BE2C (cell line): ENCODE measurements at regions not wholly inside any gene's neighbourhood (a gene's known extent, or its start where the extent isn't known, plus 50 kb on each side); places are given as distances from the start of the nearest gene placed in this dataset.
"Not testable (repeated sequence)": the region's sequence is repeated elsewhere in the genome, so short reads cannot be mapped to it uniquely, and the experiment has no call there.

Experiments
- DNase-seq: peaks from one replicate; pipeline ENCODE4 v3.0.0-alpha.2; 2020
- H3K27me3 ChIP-seq: fragments of 250-450 bp; sonication (Bioruptor Pico); 2 replicates; pipeline ENCODE4 v1.5.1; 2020; ENCODE audit warnings: mild to moderate bottlenecking
- H3K36me3 ChIP-seq: fragments of 250-450 bp; sonication (Bioruptor Pico); 2 replicates; pipeline ENCODE4 v1.5.1; 2020; ENCODE audit warnings: mild to moderate bottlenecking
- H3K4me1 ChIP-seq: fragments of 250-450 bp; sonication (Bioruptor Pico); 2 replicates; pipeline ENCODE4 v1.5.1; 2020
- H3K4me3 ChIP-seq: 2 replicates; pipeline ENCODE4 v1.5.1; 2011; ENCODE audit warnings: low read depth, low read length
- H3K9me3 ChIP-seq: fragments of 250-450 bp; sonication (Bioruptor Pico); 2 replicates; pipeline ENCODE4 v1.5.1; 2020
- TF ChIP-seq, protein P1 (sequence below): IDR thresholded peaks from 2 replicates; pipeline ENCODE4 v1.5.1; 2012; ENCODE audit warnings: mild to moderate bottlenecking, low read depth, low read length

- Histone ChIP-seq H3K27me3 (no peaks in the 10 kb centered on the region), H3K36me3 (peaks cover 5% of the 10 kb centered on the region), H3K4me3 (no peak overlapping the region), H3K9me3 (no peaks in the 10 kb centered on the region), H3K4me1 (peaks cover 34% of the 10 kb centered on the region)
- TF ChIP-seq, protein P1, sequence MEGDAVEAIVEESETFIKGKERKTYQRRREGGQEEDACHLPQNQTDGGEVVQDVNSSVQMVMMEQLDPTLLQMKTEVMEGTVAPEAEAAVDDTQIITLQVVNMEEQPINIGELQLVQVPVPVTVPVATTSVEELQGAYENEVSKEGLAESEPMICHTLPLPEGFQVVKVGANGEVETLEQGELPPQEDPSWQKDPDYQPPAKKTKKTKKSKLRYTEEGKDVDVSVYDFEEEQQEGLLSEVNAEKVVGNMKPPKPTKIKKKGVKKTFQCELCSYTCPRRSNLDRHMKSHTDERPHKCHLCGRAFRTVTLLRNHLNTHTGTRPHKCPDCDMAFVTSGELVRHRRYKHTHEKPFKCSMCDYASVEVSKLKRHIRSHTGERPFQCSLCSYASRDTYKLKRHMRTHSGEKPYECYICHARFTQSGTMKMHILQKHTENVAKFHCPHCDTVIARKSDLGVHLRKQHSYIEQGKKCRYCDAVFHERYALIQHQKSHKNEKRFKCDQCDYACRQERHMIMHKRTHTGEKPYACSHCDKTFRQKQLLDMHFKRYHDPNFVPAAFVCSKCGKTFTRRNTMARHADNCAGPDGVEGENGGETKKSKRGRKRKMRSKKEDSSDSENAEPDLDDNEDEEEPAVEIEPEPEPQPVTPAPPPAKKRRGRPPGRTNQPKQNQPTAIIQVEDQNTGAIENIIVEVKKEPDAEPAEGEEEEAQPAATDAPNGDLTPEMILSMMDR, result no peak
- DNase-seq, result peak; percentile 26
Observed at GRCh38 chr3:117856354-117856753, 1146.8 kb downstream of the TUSC7 start.

GRCh38 chr3:117863146-117863545, 1153.6 kb downstream of the TUSC7 start:
- H3K27me3 ChIP-seq, result no peaks in the 10 kb centered on the region

DNA sequence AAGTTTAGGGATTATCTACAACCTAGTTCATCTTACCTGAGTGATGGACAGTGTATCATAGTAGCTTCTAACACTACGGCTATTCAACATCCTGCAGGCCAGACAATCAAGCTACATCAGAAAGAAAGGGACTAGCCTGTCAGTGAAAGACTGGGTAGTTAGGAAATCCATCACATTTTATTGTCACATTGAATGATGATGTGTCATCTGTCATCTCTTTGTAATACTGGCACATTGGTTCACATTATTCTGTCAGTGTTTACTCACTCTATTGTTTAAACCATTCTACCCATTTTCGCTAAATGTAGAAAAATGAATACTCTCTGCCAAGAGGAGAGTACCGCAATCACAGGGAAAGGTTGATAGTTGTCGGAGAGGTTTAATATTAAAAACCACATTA, 1155.8 kb downstream of the TUSC7 start:
- TF ChIP-seq, protein P1, result no peak
- no peaks in the 10 kb centered on the region for H3K9me3 ChIP-seq
- peaks cover 3% of the 10 kb centered on the region for H3K36me3 ChIP-seq
- no peak for DNase-seq
- no peak overlapping the region for H3K4me3 ChIP-seq
- no peaks in the 10 kb centered on the region; the same call in 1 of the 2 replicates for H3K4me1 ChIP-seq
- no peaks in the 10 kb centered on the region for H3K27me3 ChIP-seq

More at GRCh38 chr3:117863146-117863545, 1153.6 kb downstream of the TUSC7 start:
- TF ChIP-seq, protein P1, result no peak
- H3K4me1 ChIP-seq, result no peaks in the 10 kb centered on the region; the same call in 1 of the 2 replicates
- no peak overlapping the region for H3K4me3 ChIP-seq
- DNase-seq, result no peak
- no peaks in the 10 kb centered on the region for H3K9me3 ChIP-seq
- peaks cover 3% of the 10 kb centered on the region; the same call in 1 of the 2 replicates for H3K36me3 ChIP-seq

DNA sequence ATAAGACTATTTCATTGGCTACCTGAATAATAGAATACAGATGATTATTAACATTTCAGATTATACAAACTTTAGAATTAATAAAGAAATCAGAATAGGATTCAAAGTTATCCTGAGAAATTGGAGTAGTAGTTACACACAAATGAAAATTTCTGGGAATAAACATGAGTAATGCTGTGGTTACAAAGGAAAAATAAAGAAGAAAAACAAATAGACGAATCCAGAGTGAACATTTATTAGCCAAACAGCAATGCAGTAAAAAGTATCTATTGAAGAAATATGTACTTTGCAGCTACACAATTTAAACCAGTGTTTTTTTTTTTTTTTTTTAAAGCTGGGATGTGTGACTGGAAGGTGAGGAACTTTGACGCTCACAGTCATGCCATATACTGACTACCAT, 1159.2 kb downstream of the TUSC7 start:
- no peak overlapping the region for H3K4me3 ChIP-seq
- no peak for DNase-seq
- no peaks in the 10 kb centered on the region; the same call in 1 of the 2 replicates for H3K36me3 ChIP-seq
- no peaks in the 10 kb centered on the region for H3K27me3 ChIP-seq
- H3K9me3 ChIP-seq, result no peaks in the 10 kb centered on the region
- TF ChIP-seq, protein P1, result no peak
- peaks cover 6% of the 10 kb centered on the region for H3K4me1 ChIP-seq

- no peak overlapping the region for H3K4me3 ChIP-seq
- no peak for DNase-seq
- TF ChIP-seq, protein P1, result no peak
- H3K4me1 ChIP-seq, result peaks cover 27% of the 10 kb centered on the region
- H3K9me3 ChIP-seq, result no peaks in the 10 kb centered on the region
- H3K36me3 ChIP-seq, result no peaks in the 10 kb centered on the region; the same call in 1 of the 2 replicates
- no peaks in the 10 kb centered on the region for H3K27me3 ChIP-seq
Observed at GRCh38 chr3:117871934-117872333, 1162.4 kb downstream of the TUSC7 start.

DNA sequence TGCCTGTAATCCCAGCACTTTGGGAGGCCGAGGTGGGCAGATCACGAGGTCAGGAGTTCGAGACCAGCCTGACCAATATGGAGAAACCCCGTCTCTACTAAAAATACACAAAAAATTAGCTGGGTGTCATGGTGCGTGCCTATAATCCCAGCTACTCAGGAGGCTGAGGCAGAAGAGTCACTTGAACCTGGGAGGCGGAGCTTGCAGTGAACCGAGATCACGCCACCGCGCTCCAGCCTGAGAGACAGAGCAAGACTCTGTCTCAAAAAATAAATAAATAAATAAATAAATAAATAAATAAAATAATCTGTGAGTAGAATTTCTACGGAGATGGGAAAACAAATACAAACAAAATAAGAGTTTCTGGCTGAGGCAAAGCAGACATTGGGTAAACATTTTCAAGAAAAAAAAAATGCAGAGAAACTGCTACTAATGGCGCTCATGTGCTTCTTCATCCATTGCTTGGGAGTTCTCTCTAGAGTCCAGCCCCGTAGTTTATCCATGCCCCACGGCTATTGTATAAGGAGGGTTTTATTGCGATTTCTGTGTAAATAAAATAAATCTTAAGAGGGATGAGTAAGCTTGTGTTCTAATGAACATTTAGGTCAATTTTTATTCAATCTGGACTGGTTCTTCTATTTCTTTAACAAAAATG, 1161.9 kb downstream of the IGSF11 start:
- peak; percentile 43 for DNase-seq
- H3K27me3 ChIP-seq, H3K9me3 ChIP-seq: not testable (repeated sequence)

DNA sequence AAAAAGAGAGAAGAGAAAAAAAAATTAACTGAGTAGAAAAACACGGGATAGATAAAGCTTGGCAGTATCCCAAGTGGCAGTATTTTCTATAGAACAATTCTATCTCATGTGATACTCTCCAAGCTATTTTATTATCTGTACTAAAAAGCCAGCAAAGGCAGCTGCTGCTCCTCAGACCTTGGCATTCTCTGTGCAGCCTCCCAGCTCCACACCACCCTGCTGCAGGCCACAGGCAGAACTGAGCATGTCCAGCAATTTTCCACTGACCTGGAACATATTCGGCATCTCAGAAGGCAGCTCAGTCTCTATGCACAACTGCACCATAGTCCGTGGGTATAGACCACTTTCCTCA, 1161.4 kb downstream of the IGSF11 start:
- peak; percentile 88 for DNase-seq

More for the DNA sequence above, 1161.9 kb downstream of the IGSF11 start:
- Histone ChIP-seq H3K4me3 (peak overlapping the region; percentile 46), H3K4me1 (peaks cover 28% of the 10 kb centered on the region)
- not testable (repeated sequence) for H3K36me3 ChIP-seq

More for the DNA sequence above, 1161.4 kb downstream of the IGSF11 start:
- TF ChIP-seq, protein P1, result no peak
- no peaks in the 10 kb centered on the region for H3K27me3 ChIP-seq
- H3K4me1 ChIP-seq, result peaks cover 33% of the 10 kb centered on the region
- H3K9me3 ChIP-seq, result no peaks in the 10 kb centered on the region
- H3K4me3 ChIP-seq, result peak overlapping the region; percentile 46
- H3K36me3 ChIP-seq, result no peaks in the 10 kb centered on the region; the same call in 1 of the 2 replicates
